Embryonic facial prominence (tissue), 1 donor: ENCODE measurements at regions not wholly inside any gene's neighbourhood (a gene's known extent, or its start where the extent isn't known, plus 50 kb on each side); places are given as distances from the start of the nearest gene placed in this dataset.
"Not testable (repeated sequence)": the region's sequence is repeated elsewhere in the genome, so short reads cannot be mapped to it uniquely, and the experiment has no call there.

Experiments used
- DNase-seq: peaks from one replicate; pipeline ENCODE4 v3.0.0-alpha.2; 2016; ENCODE audit errors: extremely low spot score

- DNase-seq, result not testable (repeated sequence)
Observed at GRCh38 chr16:88164196-88165039, 213.2 kb downstream of the BANP start.

DNA sequence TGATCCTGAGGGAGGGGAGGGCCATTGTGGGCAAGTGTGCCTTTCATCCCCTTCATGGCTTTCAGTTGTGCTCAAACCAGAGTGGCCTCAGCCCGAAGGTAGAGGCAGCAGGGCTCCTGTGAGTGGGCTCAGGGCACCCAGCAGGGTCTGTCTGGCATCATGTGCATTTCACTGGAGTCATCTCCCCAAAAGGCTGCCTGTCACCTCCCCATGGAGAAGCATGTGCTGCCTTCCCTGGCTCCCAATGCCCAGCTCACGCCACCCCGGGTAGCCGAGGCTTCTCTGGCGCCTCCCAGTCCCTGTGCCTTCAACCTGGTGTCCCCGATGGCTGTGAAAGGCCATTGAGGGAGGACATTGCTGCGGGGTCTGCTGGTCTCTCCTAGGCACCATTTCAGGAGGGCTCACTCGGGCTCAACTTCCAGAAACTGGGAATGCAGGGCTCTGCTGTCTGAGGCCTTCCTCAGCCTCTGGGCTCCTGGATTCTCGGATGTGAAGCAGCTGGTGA lies 213.9 kb downstream of the BANP start:
- DNase-seq, result not testable (repeated sequence)

GRCh38 chr16:88165683-88166082 lies 214.4 kb downstream of the BANP start:
- DNase-seq, result not testable (repeated sequence)

DNA sequence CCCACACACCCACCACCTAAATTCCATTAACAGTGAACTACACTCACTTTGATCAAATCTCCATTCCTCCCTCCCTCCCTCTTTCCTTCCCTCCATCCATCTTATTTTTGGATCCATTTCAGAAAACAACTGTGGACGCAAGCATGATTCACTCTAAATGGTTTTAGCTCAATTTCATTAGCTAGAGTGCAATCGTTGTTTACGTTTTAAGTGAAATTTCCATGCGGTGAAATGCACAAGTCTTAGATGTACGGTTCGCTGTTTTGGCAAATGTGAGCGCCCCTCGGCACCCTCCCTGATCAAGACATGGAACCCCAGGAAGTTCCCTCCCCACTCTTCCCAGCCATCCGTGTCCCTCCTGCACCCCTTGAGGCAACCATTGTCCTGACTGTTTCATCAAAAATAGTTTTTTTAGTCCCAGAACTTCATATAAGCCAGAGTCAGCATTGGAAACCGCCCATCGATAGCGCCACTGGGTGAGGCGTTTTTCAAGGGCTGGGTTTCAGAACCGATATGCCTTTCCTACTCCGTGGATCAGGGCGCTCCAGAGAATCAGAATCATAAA lies 215.1 kb downstream of the BANP start:
- not testable (repeated sequence) for DNase-seq

- not testable (repeated sequence) for DNase-seq
Observed at GRCh38 chr16:88167798-88168556, 214.8 kb upstream of the ZNF469 start.

GRCh38 chr16:88168557-88168949 lies 214.2 kb upstream of the ZNF469 start:
- DNase-seq, result not testable (repeated sequence)

GRCh38 chr16:88169136-88169830 lies 213.5 kb upstream of the ZNF469 start:
- not testable (repeated sequence) for DNase-seq

- DNase-seq, result not testable (repeated sequence)
Observed at GRCh38 chr16:88169831-88170165, 213.0 kb upstream of the ZNF469 start.

GRCh38 chr16:88170528-88170991 lies 212.2 kb upstream of the ZNF469 start:
- no peak for DNase-seq

- not testable (repeated sequence) for DNase-seq
Observed at GRCh38 chr16:88171126-88171525, 211.6 kb upstream of the ZNF469 start.

DNA sequence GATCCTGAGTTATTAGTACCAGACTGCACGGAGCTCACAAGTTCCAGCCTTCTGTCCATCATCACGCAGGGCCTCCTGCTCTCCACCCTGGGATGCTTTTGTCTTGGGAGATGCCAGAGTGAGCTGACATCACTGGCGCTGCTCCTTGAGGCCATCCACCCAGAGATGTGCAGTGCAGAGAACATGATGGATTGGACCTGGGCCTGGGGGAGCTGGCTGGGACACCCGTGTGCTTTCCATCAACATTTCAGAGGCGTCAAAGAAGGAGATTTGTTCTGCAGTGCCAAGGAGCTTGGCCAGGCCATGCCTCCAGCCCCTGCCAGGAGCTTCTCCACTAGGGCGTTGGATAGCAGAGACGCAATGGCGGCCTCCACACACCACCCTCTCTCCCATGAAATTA lies 206.6 kb upstream of the ZNF469 start:
- DNase-seq, result not testable (repeated sequence)

GRCh38 chr16:88176591-88177180 lies 206.1 kb upstream of the ZNF469 start:
- DNase-seq, result not testable (repeated sequence)

DNA sequence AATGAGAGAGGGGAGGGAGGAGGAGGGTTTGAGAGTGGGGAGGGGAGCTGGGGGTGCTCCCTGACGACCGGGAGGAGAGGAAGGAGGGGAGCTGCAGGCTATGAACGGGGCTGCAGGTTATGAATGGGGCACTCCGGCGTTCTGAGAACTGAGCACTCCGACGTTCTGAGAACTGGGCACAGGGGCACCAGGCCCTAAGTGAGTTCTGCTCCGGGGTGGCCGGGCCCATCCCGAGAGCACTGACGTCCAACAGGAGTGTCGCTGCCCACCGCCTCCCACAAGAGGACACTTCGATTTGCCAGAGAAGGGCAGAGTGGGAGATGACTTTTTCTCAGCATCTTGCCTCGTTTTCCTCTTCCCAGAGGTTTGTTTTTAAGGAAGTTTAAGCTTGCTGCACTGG lies 204.5 kb upstream of the ZNF469 start:
- DNase-seq, result not testable (repeated sequence)

- not testable (repeated sequence) for DNase-seq
Observed at GRCh38 chr16:88178896-88179295, 203.9 kb upstream of the ZNF469 start.

GRCh38 chr16:88182967-88183881 lies 199.5 kb upstream of the ZNF469 start:
- not testable (repeated sequence) for DNase-seq

- not testable (repeated sequence) for DNase-seq
Observed at GRCh38 chr16:88184053-88184452, 198.7 kb upstream of the ZNF469 start.

DNA sequence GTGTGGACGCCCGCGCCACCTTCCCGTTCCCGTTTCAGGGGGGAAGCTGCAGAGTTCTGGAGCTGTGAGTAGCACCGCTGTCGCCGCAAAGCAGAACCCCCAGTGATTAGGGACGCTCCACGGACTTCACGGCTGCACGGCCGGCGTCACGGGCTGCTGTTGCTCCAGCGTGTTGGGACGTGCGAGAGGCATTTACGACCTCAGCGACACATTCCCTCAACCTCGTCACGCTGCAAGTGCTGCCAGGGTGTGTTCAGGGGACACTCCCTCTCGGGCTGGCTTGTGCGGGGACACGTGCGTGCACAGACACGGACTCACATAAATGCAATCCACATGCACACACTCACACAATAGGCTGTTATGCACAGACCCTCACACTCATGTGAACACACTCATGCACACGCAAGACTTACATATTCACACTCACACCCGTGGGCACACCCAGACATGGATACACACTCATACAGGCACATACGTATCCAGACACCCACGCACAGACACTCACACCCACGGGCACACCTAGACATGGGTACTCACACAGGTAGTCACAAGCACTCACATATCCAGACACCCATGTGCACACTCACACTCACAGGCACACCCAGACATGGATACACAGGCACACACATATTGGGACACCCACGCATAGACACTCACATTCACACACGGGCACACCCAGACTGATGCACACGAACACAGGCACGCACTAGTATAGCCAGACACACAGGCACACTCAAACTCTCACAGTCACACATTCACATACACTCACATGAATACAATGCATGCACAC lies 198.0 kb upstream of the ZNF469 start:
- not testable (repeated sequence) for DNase-seq

- DNase-seq, result not testable (repeated sequence)
Observed at GRCh38 chr16:88185406-88185805, 197.4 kb upstream of the ZNF469 start.
